ENCODE measurements at regions not wholly inside any gene's neighbourhood (a gene's known extent, or its start where the extent isn't known, plus 50 kb on each side); places are given as distances from the start of the nearest gene placed in this dataset.
"Not testable (repeated sequence)": the region's sequence is repeated elsewhere in the genome, so short reads cannot be mapped to it uniquely, and the experiment has no call there.

- TF ChIP-seq, protein P1, sequence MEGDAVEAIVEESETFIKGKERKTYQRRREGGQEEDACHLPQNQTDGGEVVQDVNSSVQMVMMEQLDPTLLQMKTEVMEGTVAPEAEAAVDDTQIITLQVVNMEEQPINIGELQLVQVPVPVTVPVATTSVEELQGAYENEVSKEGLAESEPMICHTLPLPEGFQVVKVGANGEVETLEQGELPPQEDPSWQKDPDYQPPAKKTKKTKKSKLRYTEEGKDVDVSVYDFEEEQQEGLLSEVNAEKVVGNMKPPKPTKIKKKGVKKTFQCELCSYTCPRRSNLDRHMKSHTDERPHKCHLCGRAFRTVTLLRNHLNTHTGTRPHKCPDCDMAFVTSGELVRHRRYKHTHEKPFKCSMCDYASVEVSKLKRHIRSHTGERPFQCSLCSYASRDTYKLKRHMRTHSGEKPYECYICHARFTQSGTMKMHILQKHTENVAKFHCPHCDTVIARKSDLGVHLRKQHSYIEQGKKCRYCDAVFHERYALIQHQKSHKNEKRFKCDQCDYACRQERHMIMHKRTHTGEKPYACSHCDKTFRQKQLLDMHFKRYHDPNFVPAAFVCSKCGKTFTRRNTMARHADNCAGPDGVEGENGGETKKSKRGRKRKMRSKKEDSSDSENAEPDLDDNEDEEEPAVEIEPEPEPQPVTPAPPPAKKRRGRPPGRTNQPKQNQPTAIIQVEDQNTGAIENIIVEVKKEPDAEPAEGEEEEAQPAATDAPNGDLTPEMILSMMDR (CRISPR knock-in tag; IDR thresholded peaks at IDR 0.05): not testable (repeated sequence)
- not testable (repeated sequence) for TF ChIP-seq ZNF563 (CRISPR knock-in tag; IDR thresholded peaks at IDR 0.05); EP300 (IDR thresholded peaks at IDR 0.05; ENCODE audit: low read depth in 2 of 2, low read length in 2 of 2); EP300 (CRISPR knock-in tag; IDR thresholded peaks at IDR 0.05; ENCODE audit: borderline replicate concordance); CBFB (CRISPR knock-in tag; IDR thresholded peaks at IDR 0.05)
Measured at GRCh38 chr4:75253094-75253493, 261.1 kb downstream of the RCHY1 start.
